ENCODE measurements at regions not wholly inside any gene's neighbourhood (a gene's known extent, or its start where the extent isn't known, plus 50 kb on each side); places are given as distances from the start of the nearest gene placed in this dataset.

- Histone ChIP-seq H3K79me2 (ENCODE audit: insufficient read depth, low read length) (no peaks in the 10 kb centered on the region), H3K4me1 (ENCODE audit: insufficient read depth, low read length) (no peaks in the 10 kb centered on the region), H2BK120ac (ENCODE audit: low read depth, low read length, poor library complexity, severe bottlenecking) (no peak overlapping the region), H2AFZ (ENCODE audit: low read length) (no peak overlapping the region), H3K9me3 (ENCODE audit: control insufficient read depth, low read depth, low read length) (no peaks in the 10 kb centered on the region), H2BK15ac (ENCODE audit: low read depth, low read length) (no peak overlapping the region), H2BK5ac (ENCODE audit: insufficient read length, low read length) (no peak overlapping the region), H4K8ac (replicated peaks; ENCODE audit: insufficient read length, low read depth, low read length) (no peak overlapping the region), H3K23ac (ENCODE audit: insufficient read length, low read depth, low read length) (no peak overlapping the region), H4K91ac (ENCODE audit: insufficient read length, low read depth, low read length) (no peak overlapping the region), H3T11ph (ENCODE audit: low read length) (no peak overlapping the region), H4K5ac (ENCODE audit: insufficient read length, low read depth, low read length) (no peak overlapping the region), H3K14ac (ENCODE audit: insufficient read depth, low read length) (no peak overlapping the region), H3K23me2 (ENCODE audit: insufficient read length, low read depth, low read length, poor library complexity, severe bottlenecking) (no peaks in the 10 kb centered on the region), H3K4me2 (ENCODE audit: insufficient read depth, insufficient read length, low read length) (no peak overlapping the region), H3K56ac (ENCODE audit: insufficient read length, low read depth, low read length) (no peak overlapping the region), H3K79me1 (ENCODE audit: insufficient read depth, low read depth, low read length, poor library complexity, severe bottlenecking) (no peaks in the 10 kb centered on the region), H3K9ac (ENCODE audit: extremely low read depth, insufficient read length, low read length) (no peak overlapping the region), H2BK20ac (ENCODE audit: low read depth, low read length, poor library complexity, severe bottlenecking) (no peak overlapping the region), H2AK5ac (ENCODE audit: insufficient read length, low read length) (no peak overlapping the region), H4K20me1 (ENCODE audit: control insufficient read depth, insufficient read depth, insufficient read length) (no peaks in the 10 kb centered on the region), H3K4ac (ENCODE audit: low read depth, low read length) (no peak overlapping the region), H2BK12ac (ENCODE audit: insufficient read length, low read depth, low read length) (no peak overlapping the region), H3K18ac (ENCODE audit: insufficient read length, low read depth, low read length) (no peak overlapping the region), H3K27me3 (ENCODE audit: insufficient read depth, low read length) (no peaks in the 10 kb centered on the region), H3K27ac (ENCODE audit: insufficient read length, low read depth, low read length) (no peak overlapping the region)
- no CpG with 5 or more reads among the region's 1 CpG for WGBS (ENCODE audit: extremely low coverage, insufficient read length, low lambda C conversion rate)
- H3K36me3 Mint-ChIP-seq (ENCODE audit: insufficient read depth in 1 of 3, low read depth in 3 of 3): no peaks in the 10 kb centered on the region
- no peak overlapping the region for H3K27ac Mint-ChIP-seq
- H3K4me1 Mint-ChIP-seq: no peaks in the 10 kb centered on the region
- no peak overlapping the region for H3K4me3 Mint-ChIP-seq
- no peak for DNase-seq
- no peaks in the 10 kb centered on the region for H3K27me3 Mint-ChIP-seq (ENCODE audit: low read depth)
- TF ChIP-seq CTCF (conservative IDR thresholded peaks at IDR 0.05): no peak
- no peaks in the 10 kb centered on the region for H3K9me3 Mint-ChIP-seq
These were observed 211.9 kb downstream of the NDFIP2 start for GRCh38 chr13:79692846-79693245.
